ENCODE measurements at regions not wholly inside any gene's neighbourhood (a gene's known extent, or its start where the extent isn't known, plus 50 kb on each side); places are given as distances from the start of the nearest gene placed in this dataset.

DNA sequence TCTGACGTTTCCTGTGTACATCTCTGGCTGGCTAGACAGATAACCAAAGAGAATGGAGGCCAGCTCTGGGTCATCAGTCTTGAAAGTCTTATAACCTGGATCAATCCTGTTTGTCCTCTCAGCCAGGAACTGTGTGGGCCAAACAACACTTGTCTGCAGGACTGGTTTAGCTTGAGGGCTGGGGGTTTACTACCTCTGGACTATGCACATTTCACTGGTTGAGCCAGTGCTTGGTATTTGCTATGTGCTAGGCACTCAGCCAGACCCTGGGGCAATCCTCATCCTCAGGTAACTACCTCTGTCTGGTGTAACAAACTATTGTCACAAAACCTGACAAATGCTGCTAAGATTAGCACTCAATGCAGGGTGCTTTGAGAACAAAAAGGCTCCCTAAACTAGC, 169.7 kb downstream of the HAUS1 start:
- FAIRE-seq (no peak), DNase-seq (ENCODE audit: low read depth in 1 of 2, low spot score in 2 of 2) (no peak)
- no peak overlapping the region for H2BK15ac ChIP-seq (ENCODE audit: low read length)
- no peaks in the 10 kb centered on the region for H3K23me2 ChIP-seq (ENCODE audit: low read depth, low read length)
- no peak overlapping the region for H3K14ac ChIP-seq (ENCODE audit: insufficient read length)
- no peaks in the 10 kb centered on the region for H3K79me1 ChIP-seq (ENCODE audit: low read depth, low read length)
- no peak overlapping the region for H4K91ac ChIP-seq (replicated peaks; ENCODE audit: insufficient read length, low read length)
- no peak overlapping the region for H3K27ac ChIP-seq (ENCODE audit: low read depth, low read length)
- peaks cover 0 to 15% (median 7%) of the 10 kb centered on the region in 4 experiments; a peak in 2 of 7 replicates for H3K4me1 ChIP-seq (replicated peaks in 1 of 4; ENCODE audit: control insufficient read depth in 3 of 4, insufficient read depth in 4 of 4, low read length in 3 of 4)
- no peak overlapping the region for H3K4me2 ChIP-seq (ENCODE audit: insufficient read depth in 1 of 2, low read depth in 2 of 2, low read length in 2 of 2)
- no peak overlapping the region for H3K9ac ChIP-seq (replicated peaks in 1 of 4; ENCODE audit: extremely low read depth in 1 of 4, low read depth in 3 of 4, low read length in 3 of 4)
- no peak overlapping the region for H2BK12ac ChIP-seq (ENCODE audit: low read depth, low read length)
- no peaks in the 10 kb centered on the region for H3K79me2 ChIP-seq (ENCODE audit: control insufficient read depth in 1 of 2, insufficient read depth in 2 of 2, low read length in 2 of 2)
- H4K5ac ChIP-seq (ENCODE audit: insufficient read length, low read depth, low read length): no peak overlapping the region
- no peak overlapping the region for H2BK5ac ChIP-seq (ENCODE audit: low read depth, low read length)
- 94% methylated on average over 1 of the region's 1 CpG; no CpG with 5 or more reads in 1 of the 2 experiments for WGBS, 2 experiments (ENCODE audit: extremely low coverage in 1 of 2, insufficient coverage in 1 of 2, insufficient read length in 1 of 2, insufficient replicate concordance in 2 of 2, low coverage in 1 of 2, low lambda C conversion rate in 2 of 2, missing lambda C conversion rate in 1 of 2)
- no peak overlapping the region for H3K56ac ChIP-seq (replicated peaks; ENCODE audit: insufficient read length, low read depth, low read length)
- no peaks in the 10 kb centered on the region for H3K27me3 ChIP-seq (replicated peaks in 1 of 4; ENCODE audit: control insufficient read depth in 3 of 4, extremely low read depth in 1 of 4, insufficient read depth in 3 of 4, low read length in 3 of 4)
- H2BK120ac ChIP-seq (replicated peaks; ENCODE audit: low read depth, low read length): no peak overlapping the region
- no peaks in the 10 kb centered on the region for H3K36me3 ChIP-seq (ENCODE audit: control insufficient read depth in 2 of 4, insufficient read depth in 4 of 4, low read length in 3 of 4)
- no peak overlapping the region for H4K8ac ChIP-seq (ENCODE audit: extremely low read depth, insufficient read depth, low read length)
- no peak overlapping the region for H2BK20ac ChIP-seq (ENCODE audit: low read length)
- H3K18ac ChIP-seq (ENCODE audit: extremely low read depth, low read length): no peak overlapping the region
- ChIA-PET POLR2A (ENCODE audit: partially characterized antibody) (interaction anchor here (0.7 to 1.3 kb wide), 3 partner anchors 8 to 26 kb away, joined by 3 read pairs; no protein-coding TSS in a partner anchor), CTCF (ENCODE audit: partially characterized antibody) (interaction anchor here (0.5 to 3.8 kb wide), 6 partner anchors 8 to 641 kb away, joined by 3 to 27 read pairs (median 4); no protein-coding TSS in a partner anchor)
- no peak overlapping the region for H3K4me3 ChIP-seq (ENCODE audit: extremely low read depth in 1 of 4, insufficient read depth in 2 of 4, low read depth in 3 of 4, low read length in 4 of 4)
- H2AFZ ChIP-seq (ENCODE audit: low read length): no peak overlapping the region
- H2AK5ac ChIP-seq (ENCODE audit: low read depth, low read length): no peak overlapping the region
- TF ChIP-seq CBX5 (IDR thresholded peaks at IDR 0.05; ENCODE audit: low read depth, low read length) (no peak), KDM1A (IDR thresholded peaks at IDR 0.05; ENCODE audit: borderline replicate concordance, low read length) (no peak), BRCA1 (IDR thresholded peaks at IDR 0.05; ENCODE audit: low read depth, low read length) (no peak), SIX5 (IDR thresholded peaks at IDR 0.05; ENCODE audit: low read depth, low read length) (no peak)
- no peaks in the 10 kb centered on the region for H3K9me3 ChIP-seq (ENCODE audit: insufficient read depth in 2 of 2, low read depth in 1 of 2, low read length in 1 of 2)
- no peaks in the 10 kb centered on the region for H4K20me1 ChIP-seq (replicated peaks in 1 of 2; ENCODE audit: control insufficient read depth in 1 of 2, insufficient read depth in 2 of 2, low read length in 2 of 2)
- H3K23ac ChIP-seq (ENCODE audit: insufficient read length): no peak overlapping the region
- no peak overlapping the region for H3K4ac ChIP-seq (replicated peaks; ENCODE audit: insufficient read length, low read depth, low read length)

Data from H1 (cell line).